Liver (tissue), 8 donors: ENCODE measurements at regions not wholly inside any gene's neighbourhood (a gene's known extent, or its start where the extent isn't known, plus 50 kb on each side); places are given as distances from the start of the nearest gene placed in this dataset.

ENCODE experiments used
- DNase-seq: peaks from one replicate; pipeline ENCODE4 v3.0.0-alpha.2; 2017; ENCODE audit warnings: low spot score
- H3K27ac ChIP-seq, 2 donors: one replicate each; pipeline ENCODE4 v1.7.0; 2013; ENCODE audit warnings: inconsistent platforms in 2 of 2, low read length in 2 of 2, control low read depth in 1 of 2, low read depth in 1 of 2, mild to moderate bottlenecking in 1 of 2
- H3K27me3 ChIP-seq, 4 donors: one replicate each; pipeline versions ENCODE4 v1.6.1 to v1.7.0; 2013; ENCODE audit warnings: low read length in 3 of 4, inconsistent platforms in 1 of 4, mild to moderate bottlenecking in 1 of 4, moderate library complexity in 1 of 4; ENCODE audit not compliant: control insufficient read depth in 4 of 4, insufficient read depth in 4 of 4
- H3K36me3 ChIP-seq, 4 donors: one replicate each; pipeline versions ENCODE4 v1.6.1 to v1.7.0; 2013; ENCODE audit warnings: low read length in 3 of 4, mild to moderate bottlenecking in 3 of 4, low read depth in 1 of 4, moderate library complexity in 1 of 4; ENCODE audit not compliant: control insufficient read depth in 4 of 4, insufficient read depth in 3 of 4
- H3K4me1 ChIP-seq, 4 donors: one replicate each; pipeline versions ENCODE4 v1.6.1 to v1.7.0; 2013; ENCODE audit warnings: low read length in 3 of 4, mild to moderate bottlenecking in 3 of 4, moderate library complexity in 1 of 4; ENCODE audit not compliant: control insufficient read depth in 4 of 4, insufficient read depth in 4 of 4
- H3K4me3 ChIP-seq, 3 donors: one replicate each; pipeline versions ENCODE4 v1.6.1 to v1.7.0; 2013; ENCODE audit warnings: low read length in 3 of 3, control low read depth in 1 of 3, low read depth in 1 of 3, mild to moderate bottlenecking in 1 of 3
- H3K9ac ChIP-seq, 2 donors: one replicate each; pipeline ENCODE4 v1.7.0; 2013; ENCODE audit warnings: low read length in 2 of 2, mild to moderate bottlenecking in 2 of 2, moderate library complexity in 2 of 2, control low read depth in 1 of 2, low read depth in 1 of 2
- H3K9me3 ChIP-seq, 4 donors: one replicate each; pipeline versions ENCODE4 v1.6.1 to v1.7.0; 2013; ENCODE audit warnings: low read length in 3 of 4; ENCODE audit not compliant: control insufficient read depth in 4 of 4
- EGR1 ChIP-seq, 2 donors: IDR thresholded peaks; 2 replicates each; pipeline ENCODE4 v1.6.1; 2016 to 2018; ENCODE audit warnings: antibody characterized with exemption in 2 of 2, low read depth in 2 of 2
- FOXA1 ChIP-seq: IDR thresholded peaks from 2 replicates; pipeline ENCODE4 v1.6.1; 2016; ENCODE audit warnings: antibody characterized with exemption
- FOXA2 ChIP-seq: IDR thresholded peaks from 2 replicates; pipeline ENCODE4 v1.6.1; 2016; ENCODE audit warnings: antibody characterized with exemption
- GABPA ChIP-seq, 2 donors: IDR thresholded peaks in 1 of 2; conservative IDR thresholded peaks in 1 of 2; 2 replicates each; pipeline ENCODE4 v1.6.1; 2016; ENCODE audit warnings: antibody characterized with exemption in 2 of 2, mild to moderate bottlenecking in 1 of 2, moderate library complexity in 1 of 2
- JUND ChIP-seq, 2 donors: IDR thresholded peaks; 2 replicates each; pipeline ENCODE4 v1.6.1; 2016; ENCODE audit warnings: antibody characterized with exemption in 2 of 2
- NR2F2 ChIP-seq: IDR thresholded peaks from 2 replicates; pipeline ENCODE4 v1.6.1; 2016; ENCODE audit warnings: antibody characterized with exemption
- RXRA ChIP-seq, 2 donors: IDR thresholded peaks; 2 replicates each; pipeline ENCODE4 v1.6.1; 2017 to 2018; ENCODE audit warnings: antibody characterized with exemption in 2 of 2, mild to moderate bottlenecking in 1 of 2
- SP1 ChIP-seq: IDR thresholded peaks from 2 replicates; pipeline ENCODE4 v1.6.1; 2018; ENCODE audit warnings: antibody characterized with exemption, mild to moderate bottlenecking
- TAF1 ChIP-seq: conservative IDR thresholded peaks from 2 replicates; pipeline ENCODE4 v1.6.1; 2016; ENCODE audit warnings: antibody characterized with exemption, mild to moderate bottlenecking
- YY1 ChIP-seq: IDR thresholded peaks from 2 replicates; pipeline ENCODE4 v1.6.1; 2016; ENCODE audit warnings: antibody characterized with exemption, mild to moderate bottlenecking
- WGBS: extraction: QIAGEN DNeasy Blood & Tissue Kit; methylation state at CpG from one replicate; pipeline ENCODE4 v1.1.7; 2013; 5-methylcytosine and 5-hydroxymethylcytosine counted together
- TF ChIP-seq, protein P1 (sequence below): IDR thresholded peaks from 2 replicates; pipeline ENCODE4 v1.6.1; 2016; ENCODE audit warnings: antibody characterized with exemption, mild to moderate bottlenecking
- TF ChIP-seq, protein P2 (sequence below): IDR thresholded peaks from 2 replicates; pipeline ENCODE4 v1.6.1; 2016; ENCODE audit warnings: antibody characterized with exemption
- TF ChIP-seq, protein P3 (sequence below): IDR thresholded peaks from 2 replicates; pipeline ENCODE4 v1.6.1; 2016; ENCODE audit warnings: antibody characterized with exemption
- TF ChIP-seq, protein P4 (sequence below): IDR thresholded peaks from 2 replicates; pipeline ENCODE4 v1.6.1; 2016; ENCODE audit warnings: antibody characterized with exemption
- TF ChIP-seq, protein P5 (sequence below): fragments of 150-350 bp; IDR thresholded peaks from 2 replicates; pipeline ENCODE4 v1.5.1; 2017; ENCODE audit warnings: improper control_type of control experiment, low read depth, low read length; ENCODE audit not compliant: missing input control
- donor health status: healthy.
- donor health status: healthy.
- donor health status: healthy.
- donor health status: healthy.
- donor health status: healthy.

DNA sequence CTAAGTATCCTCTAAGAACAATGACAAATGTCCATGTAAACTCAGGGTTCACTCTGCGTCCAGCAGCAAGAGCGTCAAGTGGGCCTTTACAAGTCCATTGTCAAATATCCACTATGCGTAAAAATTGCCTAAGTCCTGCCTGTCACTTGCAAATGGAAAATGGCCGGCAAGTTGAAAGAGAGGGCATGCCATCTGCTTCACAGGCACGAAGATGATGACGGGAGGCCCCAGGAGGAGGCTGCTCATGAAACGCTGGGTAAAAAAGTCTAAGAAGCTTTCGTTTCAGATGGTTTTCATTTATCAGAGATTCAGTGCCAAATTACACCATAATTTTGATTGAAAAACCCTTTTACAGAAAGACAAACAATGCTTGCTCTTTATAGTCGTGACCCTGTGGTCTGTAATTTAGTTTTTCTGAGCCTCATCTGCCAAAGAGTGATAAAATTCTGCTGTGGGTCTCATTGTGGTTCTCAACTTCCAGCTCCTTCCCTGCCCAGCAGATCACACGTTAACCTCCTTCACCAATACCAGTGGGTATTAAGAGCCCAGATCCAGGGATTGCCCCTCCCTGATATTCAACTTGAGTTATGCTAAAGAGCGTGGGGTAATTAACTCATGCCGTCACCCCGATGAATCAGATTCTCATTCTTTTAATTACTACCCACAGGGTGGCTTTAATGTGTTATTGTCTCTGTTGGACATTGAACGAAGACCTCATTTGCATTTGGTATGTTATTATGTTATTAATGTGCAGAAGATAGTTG lies 160.2 kb upstream of the ALKAL2 start:
- no peaks in the 10 kb centered on the region for H3K4me1 ChIP-seq
- TF ChIP-seq SP1: no peak
- TF ChIP-seq, protein P1, sequence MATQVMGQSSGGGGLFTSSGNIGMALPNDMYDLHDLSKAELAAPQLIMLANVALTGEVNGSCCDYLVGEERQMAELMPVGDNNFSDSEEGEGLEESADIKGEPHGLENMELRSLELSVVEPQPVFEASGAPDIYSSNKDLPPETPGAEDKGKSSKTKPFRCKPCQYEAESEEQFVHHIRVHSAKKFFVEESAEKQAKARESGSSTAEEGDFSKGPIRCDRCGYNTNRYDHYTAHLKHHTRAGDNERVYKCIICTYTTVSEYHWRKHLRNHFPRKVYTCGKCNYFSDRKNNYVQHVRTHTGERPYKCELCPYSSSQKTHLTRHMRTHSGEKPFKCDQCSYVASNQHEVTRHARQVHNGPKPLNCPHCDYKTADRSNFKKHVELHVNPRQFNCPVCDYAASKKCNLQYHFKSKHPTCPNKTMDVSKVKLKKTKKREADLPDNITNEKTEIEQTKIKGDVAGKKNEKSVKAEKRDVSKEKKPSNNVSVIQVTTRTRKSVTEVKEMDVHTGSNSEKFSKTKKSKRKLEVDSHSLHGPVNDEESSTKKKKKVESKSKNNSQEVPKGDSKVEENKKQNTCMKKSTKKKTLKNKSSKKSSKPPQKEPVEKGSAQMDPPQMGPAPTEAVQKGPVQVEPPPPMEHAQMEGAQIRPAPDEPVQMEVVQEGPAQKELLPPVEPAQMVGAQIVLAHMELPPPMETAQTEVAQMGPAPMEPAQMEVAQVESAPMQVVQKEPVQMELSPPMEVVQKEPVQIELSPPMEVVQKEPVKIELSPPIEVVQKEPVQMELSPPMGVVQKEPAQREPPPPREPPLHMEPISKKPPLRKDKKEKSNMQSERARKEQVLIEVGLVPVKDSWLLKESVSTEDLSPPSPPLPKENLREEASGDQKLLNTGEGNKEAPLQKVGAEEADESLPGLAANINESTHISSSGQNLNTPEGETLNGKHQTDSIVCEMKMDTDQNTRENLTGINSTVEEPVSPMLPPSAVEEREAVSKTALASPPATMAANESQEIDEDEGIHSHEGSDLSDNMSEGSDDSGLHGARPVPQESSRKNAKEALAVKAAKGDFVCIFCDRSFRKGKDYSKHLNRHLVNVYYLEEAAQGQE: no peak
- no peak for TF ChIP-seq FOXA2
- no peak for TF ChIP-seq JUND (IDR thresholded peaks at IDR 0.05)
- TF ChIP-seq TAF1: no peak
- TF ChIP-seq FOXA1: no peak
- TF ChIP-seq, protein P2, sequence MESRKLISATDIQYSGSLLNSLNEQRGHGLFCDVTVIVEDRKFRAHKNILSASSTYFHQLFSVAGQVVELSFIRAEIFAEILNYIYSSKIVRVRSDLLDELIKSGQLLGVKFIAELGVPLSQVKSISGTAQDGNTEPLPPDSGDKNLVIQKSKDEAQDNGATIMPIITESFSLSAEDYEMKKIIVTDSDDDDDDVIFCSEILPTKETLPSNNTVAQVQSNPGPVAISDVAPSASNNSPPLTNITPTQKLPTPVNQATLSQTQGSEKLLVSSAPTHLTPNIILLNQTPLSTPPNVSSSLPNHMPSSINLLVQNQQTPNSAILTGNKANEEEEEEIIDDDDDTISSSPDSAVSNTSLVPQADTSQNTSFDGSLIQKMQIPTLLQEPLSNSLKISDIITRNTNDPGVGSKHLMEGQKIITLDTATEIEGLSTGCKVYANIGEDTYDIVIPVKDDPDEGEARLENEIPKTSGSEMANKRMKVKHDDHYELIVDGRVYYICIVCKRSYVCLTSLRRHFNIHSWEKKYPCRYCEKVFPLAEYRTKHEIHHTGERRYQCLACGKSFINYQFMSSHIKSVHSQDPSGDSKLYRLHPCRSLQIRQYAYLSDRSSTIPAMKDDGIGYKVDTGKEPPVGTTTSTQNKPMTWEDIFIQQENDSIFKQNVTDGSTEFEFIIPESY: no peak
- TF ChIP-seq EGR1 (IDR thresholded peaks at IDR 0.05; ENCODE audit: low read depth in 2 of 2): no peak
- no peak for TF ChIP-seq RXRA (IDR thresholded peaks at IDR 0.05)
- TF ChIP-seq YY1: no peak
- TF ChIP-seq, protein P3, sequence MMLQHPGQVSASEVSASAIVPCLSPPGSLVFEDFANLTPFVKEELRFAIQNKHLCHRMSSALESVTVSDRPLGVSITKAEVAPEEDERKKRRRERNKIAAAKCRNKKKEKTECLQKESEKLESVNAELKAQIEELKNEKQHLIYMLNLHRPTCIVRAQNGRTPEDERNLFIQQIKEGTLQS: no peak
- TF ChIP-seq, protein P4, sequence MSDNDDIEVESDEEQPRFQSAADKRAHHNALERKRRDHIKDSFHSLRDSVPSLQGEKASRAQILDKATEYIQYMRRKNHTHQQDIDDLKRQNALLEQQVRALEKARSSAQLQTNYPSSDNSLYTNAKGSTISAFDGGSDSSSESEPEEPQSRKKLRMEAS: no peak
- H3K27ac ChIP-seq: no peak overlapping the region
- no peaks in the 10 kb centered on the region for H3K36me3 ChIP-seq
- no peak overlapping the region for H3K4me3 ChIP-seq
- no peak for DNase-seq
- H3K9me3 ChIP-seq: no peaks in the 10 kb centered on the region
- H3K9ac ChIP-seq: no peak overlapping the region
- 81% methylated on average over 14 of the region's 14 CpGs for WGBS
- no peaks in the 10 kb centered on the region for H3K27me3 ChIP-seq

DNA sequence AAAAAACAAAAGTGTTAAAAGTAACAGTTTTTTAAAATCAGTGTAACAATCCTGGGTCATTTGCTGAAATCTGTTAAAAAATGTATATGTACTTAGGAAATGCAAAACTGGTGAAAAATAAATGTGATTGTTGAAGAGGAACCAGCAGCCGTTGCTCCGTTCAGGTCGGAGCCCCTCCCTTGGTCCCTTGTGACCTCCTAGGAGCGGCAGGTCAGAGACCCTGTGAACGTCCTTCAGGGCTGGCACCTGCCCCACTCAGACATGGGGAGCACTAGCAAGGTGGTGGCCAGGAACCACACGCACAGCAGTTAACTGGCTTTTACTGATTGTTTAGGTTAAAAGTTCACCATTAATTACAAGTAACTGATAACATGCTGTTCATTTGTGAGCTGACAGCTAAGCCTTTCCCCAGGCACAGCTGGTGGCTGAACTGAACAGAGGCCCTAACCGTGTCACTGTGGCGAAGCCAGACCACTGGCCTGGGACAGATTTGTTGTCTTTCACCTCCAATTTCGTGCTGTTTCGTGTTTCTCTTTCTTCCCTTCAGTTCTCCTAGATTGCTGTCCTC lies 159.2 kb upstream of the ALKAL2 start:
- DNase-seq: no peak
- WGBS: 42% methylated on average over 10 of the region's 10 CpGs

More for the DNA sequence above, 159.2 kb upstream of the ALKAL2 start:
- no peak overlapping the region for H3K27ac ChIP-seq
- no peak overlapping the region for H3K4me3 ChIP-seq
- no peaks in the 10 kb centered on the region for H3K27me3 ChIP-seq
- no peaks in the 10 kb centered on the region for H3K36me3 ChIP-seq
- H3K4me1 ChIP-seq: no peaks in the 10 kb centered on the region
- no peaks in the 10 kb centered on the region for H3K9me3 ChIP-seq
- H3K9ac ChIP-seq: no peak overlapping the region
- no peak for TF ChIP-seq NR2F2
- TF ChIP-seq, protein P3: no peak
- TF ChIP-seq, protein P5, sequence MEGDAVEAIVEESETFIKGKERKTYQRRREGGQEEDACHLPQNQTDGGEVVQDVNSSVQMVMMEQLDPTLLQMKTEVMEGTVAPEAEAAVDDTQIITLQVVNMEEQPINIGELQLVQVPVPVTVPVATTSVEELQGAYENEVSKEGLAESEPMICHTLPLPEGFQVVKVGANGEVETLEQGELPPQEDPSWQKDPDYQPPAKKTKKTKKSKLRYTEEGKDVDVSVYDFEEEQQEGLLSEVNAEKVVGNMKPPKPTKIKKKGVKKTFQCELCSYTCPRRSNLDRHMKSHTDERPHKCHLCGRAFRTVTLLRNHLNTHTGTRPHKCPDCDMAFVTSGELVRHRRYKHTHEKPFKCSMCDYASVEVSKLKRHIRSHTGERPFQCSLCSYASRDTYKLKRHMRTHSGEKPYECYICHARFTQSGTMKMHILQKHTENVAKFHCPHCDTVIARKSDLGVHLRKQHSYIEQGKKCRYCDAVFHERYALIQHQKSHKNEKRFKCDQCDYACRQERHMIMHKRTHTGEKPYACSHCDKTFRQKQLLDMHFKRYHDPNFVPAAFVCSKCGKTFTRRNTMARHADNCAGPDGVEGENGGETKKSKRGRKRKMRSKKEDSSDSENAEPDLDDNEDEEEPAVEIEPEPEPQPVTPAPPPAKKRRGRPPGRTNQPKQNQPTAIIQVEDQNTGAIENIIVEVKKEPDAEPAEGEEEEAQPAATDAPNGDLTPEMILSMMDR: no peak
- no peak for TF ChIP-seq GABPA (IDR thresholded peaks at IDR 0.05 in 1 of 2, conservative IDR thresholded peaks at IDR 0.05 in 1 of 2)
- no peak for TF ChIP-seq YY1
- TF ChIP-seq, protein P1: no peak
